SU-DHL-6 (cell line): ENCODE measurements at regions not wholly inside any gene's neighbourhood (a gene's known extent, or its start where the extent isn't known, plus 50 kb on each side); places are given as distances from the start of the nearest gene placed in this dataset.

Source experiments
- H2AFZ ChIP-seq: fragments of 200-600 bp; sonication (generic); 2 replicates; pipeline ENCODE4 v1.6.1; 2014; ENCODE audit warnings: low read depth, mild to moderate bottlenecking, moderate library complexity, mixed read lengths, antibody characterized with exemption, low read length; ENCODE audit not compliant: severe bottlenecking
- H3F3A ChIP-seq: fragments of 200-600 bp; shearing (Covaris generic); 2 replicates; pipeline ENCODE4 v1.6.0; 2016; ENCODE audit warnings: antibody characterized with exemption, mild to moderate bottlenecking; ENCODE audit not compliant: insufficient read depth
- H3K27ac ChIP-seq: fragments of 200-600 bp; sonication (generic); 2 replicates; pipeline ENCODE4 v1.5.1; 2016; ENCODE audit warnings: low read depth, mild to moderate bottlenecking, low read length, moderate library complexity, mixed read lengths
- H3K27me3 ChIP-seq: fragments of 200-600 bp; sonication (generic), shearing (Covaris generic); 2 replicates; pipeline ENCODE4 v1.6.0; 2014; ENCODE audit warnings: mild to moderate bottlenecking, low read length
- H3K36me3 ChIP-seq: fragments of 200-600 bp; sonication (generic); 2 replicates; pipeline ENCODE4 v1.6.1; 2014; ENCODE audit warnings: mild to moderate bottlenecking, low read length, mixed read lengths
- H3K4me2 ChIP-seq: fragments of 300-600, 200-600 bp; shearing (Covaris generic), sonication (generic); 2 replicates; pipeline ENCODE4 v1.6.0; 2014; ENCODE audit warnings: low read length, low read depth, mild to moderate bottlenecking; ENCODE audit not compliant: poor library complexity, severe bottlenecking
- H3K4me3 ChIP-seq: fragments of 200-600 bp; sonication (generic); 2 replicates; pipeline ENCODE4 v1.5.1; 2014; ENCODE audit warnings: antibody characterized with exemption, low read length, mild to moderate bottlenecking, mixed read lengths; ENCODE audit not compliant: insufficient read depth, poor library complexity, severe bottlenecking
- H3K79me2 ChIP-seq: fragments of 200-600 bp; sonication (generic); 2 replicates; pipeline ENCODE4 v1.6.1; 2014; ENCODE audit warnings: mild to moderate bottlenecking, low read length, moderate library complexity; ENCODE audit not compliant: insufficient read depth
- H3K9ac ChIP-seq: fragments of 200-600 bp; sonication (generic); 2 replicates; pipeline ENCODE4 v1.7.0; 2014; ENCODE audit warnings: mild to moderate bottlenecking, low read length
- H3K9me2 ChIP-seq: fragments of 200-600 bp; sonication (generic); replicated peaks from 2 replicates; pipeline ENCODE4 v1.6.1; 2014; ENCODE audit warnings: low read length; ENCODE audit not compliant: insufficient read depth
- H3K9me3 ChIP-seq: fragments of 200-600 bp; sonication (generic); 2 replicates; pipeline ENCODE4 v1.6.1; 2014; ENCODE audit warnings: low read length, mixed read lengths; ENCODE audit not compliant: insufficient read depth
- H4K20me1 ChIP-seq: fragments of 200-600 bp; sonication (generic); 2 replicates; pipeline ENCODE4 v1.6.1; 2014; ENCODE audit warnings: low read depth, mild to moderate bottlenecking, antibody characterized with exemption, low read length, moderate library complexity, mixed read lengths
- EZH2phosphoT487 ChIP-seq: fragments of 200-600 bp; sonication (generic), shearing (Covaris generic); conservative IDR thresholded peaks from 2 replicates; pipeline ENCODE4 v1.6.1; 2018; ENCODE audit warnings: mild to moderate bottlenecking, antibody characterized with exemption, low read length, moderate library complexity, mixed read lengths
- TF ChIP-seq, protein P1 (sequence below): fragments of 200-600 bp; sonication (generic); IDR thresholded peaks from one replicate; pipeline ENCODE4 v1.5.1; 2017; ENCODE audit warnings: antibody characterized with exemption, mild to moderate bottlenecking, low read length, moderate library complexity; ENCODE audit not compliant: insufficient read depth, poor library complexity, severe bottlenecking

DNA sequence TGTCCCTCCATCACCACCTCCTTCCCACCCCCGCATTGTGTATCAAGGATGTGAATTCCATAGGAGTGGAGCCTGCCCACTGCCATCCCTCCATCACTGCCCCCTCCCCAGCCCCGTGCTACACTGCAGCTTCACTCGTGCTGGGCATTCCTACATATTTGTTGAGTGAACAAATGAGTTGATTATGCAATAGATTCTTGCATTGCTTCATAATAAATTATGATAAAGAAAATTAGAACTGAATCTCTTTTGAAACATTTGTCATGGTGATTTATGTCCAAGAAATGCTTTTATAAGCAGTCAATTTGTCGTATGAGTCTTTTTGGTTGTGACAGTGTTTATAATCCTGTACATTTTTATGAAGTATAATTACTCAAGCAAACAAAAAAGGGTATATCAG lies 83.2 kb downstream of the IRX1 start:
- Histone ChIP-seq H3K79me2 (no peaks in the 10 kb centered on the region), H3K9ac (no peak overlapping the region), H2AFZ (no peak overlapping the region), H3K9me2 (no peaks in the 10 kb centered on the region), H3F3A (no peaks in the 10 kb centered on the region), H3K36me3 (no peaks in the 10 kb centered on the region), H4K20me1 (no peaks in the 10 kb centered on the region), H3K27ac (no peak overlapping the region), H3K9me3 (no peaks in the 10 kb centered on the region), H3K4me2 (no peak overlapping the region), H3K27me3 (no peaks in the 10 kb centered on the region), H3K4me3 (no peak overlapping the region)
- no peak for TF ChIP-seq EZH2phosphoT487
- TF ChIP-seq, protein P1, sequence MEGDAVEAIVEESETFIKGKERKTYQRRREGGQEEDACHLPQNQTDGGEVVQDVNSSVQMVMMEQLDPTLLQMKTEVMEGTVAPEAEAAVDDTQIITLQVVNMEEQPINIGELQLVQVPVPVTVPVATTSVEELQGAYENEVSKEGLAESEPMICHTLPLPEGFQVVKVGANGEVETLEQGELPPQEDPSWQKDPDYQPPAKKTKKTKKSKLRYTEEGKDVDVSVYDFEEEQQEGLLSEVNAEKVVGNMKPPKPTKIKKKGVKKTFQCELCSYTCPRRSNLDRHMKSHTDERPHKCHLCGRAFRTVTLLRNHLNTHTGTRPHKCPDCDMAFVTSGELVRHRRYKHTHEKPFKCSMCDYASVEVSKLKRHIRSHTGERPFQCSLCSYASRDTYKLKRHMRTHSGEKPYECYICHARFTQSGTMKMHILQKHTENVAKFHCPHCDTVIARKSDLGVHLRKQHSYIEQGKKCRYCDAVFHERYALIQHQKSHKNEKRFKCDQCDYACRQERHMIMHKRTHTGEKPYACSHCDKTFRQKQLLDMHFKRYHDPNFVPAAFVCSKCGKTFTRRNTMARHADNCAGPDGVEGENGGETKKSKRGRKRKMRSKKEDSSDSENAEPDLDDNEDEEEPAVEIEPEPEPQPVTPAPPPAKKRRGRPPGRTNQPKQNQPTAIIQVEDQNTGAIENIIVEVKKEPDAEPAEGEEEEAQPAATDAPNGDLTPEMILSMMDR, result no peak

DNA sequence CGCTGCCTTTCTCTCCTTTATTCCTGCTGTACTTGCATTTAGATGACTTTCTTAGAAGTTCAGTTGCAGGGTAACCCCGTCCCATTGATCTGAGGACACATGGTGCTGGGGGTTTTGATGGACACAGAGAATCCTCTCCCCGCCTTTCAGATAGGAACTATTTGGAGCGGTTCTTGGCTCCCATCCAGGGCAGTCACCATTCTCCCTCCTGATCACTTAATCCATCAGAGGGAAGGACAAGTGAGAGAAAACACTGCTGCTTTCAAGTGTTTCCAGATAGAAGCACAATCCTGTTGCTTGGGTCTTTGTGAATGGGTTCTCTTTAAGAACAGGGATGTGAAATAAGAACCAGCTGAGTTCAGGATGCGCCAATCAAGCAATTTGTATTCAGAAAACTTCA lies 85.2 kb downstream of the IRX1 start:
- H3K9me3 ChIP-seq, result no peaks in the 10 kb centered on the region; the same call in 1 of the 2 replicates
- no peaks in the 10 kb centered on the region for H3K79me2 ChIP-seq
- no peak overlapping the region for H3K27ac ChIP-seq
- H4K20me1 ChIP-seq, result no peaks in the 10 kb centered on the region
- no peak overlapping the region for H3K9ac ChIP-seq
- no peaks in the 10 kb centered on the region for H3F3A ChIP-seq
- H3K9me2 ChIP-seq, result no peaks in the 10 kb centered on the region
- TF ChIP-seq, protein P1, result no peak
- TF ChIP-seq EZH2phosphoT487, result no peak
- H3K4me3 ChIP-seq, result no peak overlapping the region
- H3K27me3 ChIP-seq, result no peaks in the 10 kb centered on the region
- no peak overlapping the region for H2AFZ ChIP-seq
- H3K36me3 ChIP-seq, result no peaks in the 10 kb centered on the region
- no peak overlapping the region for H3K4me2 ChIP-seq

DNA sequence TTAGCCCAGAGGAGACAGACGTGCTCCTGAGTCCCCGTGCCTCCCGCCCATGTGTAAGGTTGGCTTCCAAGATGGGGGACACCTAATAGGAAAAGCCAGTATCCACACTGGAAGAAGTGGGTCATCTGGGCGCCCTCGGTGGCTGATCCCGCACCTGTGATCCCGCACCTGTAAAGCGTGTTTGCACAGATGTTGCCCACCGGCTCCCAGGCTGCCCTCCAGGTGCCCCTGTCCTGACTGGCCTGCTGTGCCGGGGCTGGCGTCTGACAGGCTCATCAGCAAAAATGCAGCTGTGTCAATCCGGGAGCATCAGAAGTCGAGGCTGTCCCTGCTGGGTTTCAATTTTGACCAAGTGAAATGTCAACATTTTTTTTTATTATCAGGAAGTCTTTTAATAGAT lies 88.5 kb downstream of the IRX1 start:
- Histone ChIP-seq H3K4me2 (no peak overlapping the region), H2AFZ (no peak overlapping the region), H3K9me3 (no peaks in the 10 kb centered on the region; the same call in 1 of the 2 replicates), H3K9me2 (no peaks in the 10 kb centered on the region), H4K20me1 (no peaks in the 10 kb centered on the region), H3K9ac (no peak overlapping the region), H3K79me2 (no peaks in the 10 kb centered on the region), H3K27ac (no peak overlapping the region), H3F3A (no peaks in the 10 kb centered on the region), H3K36me3 (no peaks in the 10 kb centered on the region), H3K27me3 (no peaks in the 10 kb centered on the region), H3K4me3 (no peak overlapping the region)
- TF ChIP-seq EZH2phosphoT487, result no peak
- TF ChIP-seq, protein P1, result no peak
